CD4-positive, alpha-beta T cell treated with Interleukin-12 subunit alpha and Interleukin-12 subunit beta, for 1 hour (primary cell): ENCODE measurements at regions not wholly inside any gene's neighbourhood (a gene's known extent, or its start where the extent isn't known, plus 50 kb on each side); places are given as distances from the start of the nearest gene placed in this dataset.
"Not testable (repeated sequence)": the region's sequence is repeated elsewhere in the genome, so short reads cannot be mapped to it uniquely, and the experiment has no call there.

Experiments used
- DNase-seq: peaks from one replicate; pipeline ENCODE4 v3.0.0-alpha.2; 2020

GRCh38 chr3:72624656-72625055 is 223.6 kb downstream of the SHQ1 start:
- DNase-seq, result no peak

GRCh38 chr3:72618739-72619138 is 229.5 kb downstream of the SHQ1 start:
- no peak for DNase-seq

GRCh38 chr3:72617424-72618024 is 230.7 kb downstream of the SHQ1 start:
- no peak for DNase-seq

GRCh38 chr3:72615776-72616175 is 232.5 kb downstream of the SHQ1 start:
- DNase-seq, result no peak

GRCh38 chr3:72615182-72615581 is 233.1 kb downstream of the SHQ1 start:
- DNase-seq, result no peak

DNA sequence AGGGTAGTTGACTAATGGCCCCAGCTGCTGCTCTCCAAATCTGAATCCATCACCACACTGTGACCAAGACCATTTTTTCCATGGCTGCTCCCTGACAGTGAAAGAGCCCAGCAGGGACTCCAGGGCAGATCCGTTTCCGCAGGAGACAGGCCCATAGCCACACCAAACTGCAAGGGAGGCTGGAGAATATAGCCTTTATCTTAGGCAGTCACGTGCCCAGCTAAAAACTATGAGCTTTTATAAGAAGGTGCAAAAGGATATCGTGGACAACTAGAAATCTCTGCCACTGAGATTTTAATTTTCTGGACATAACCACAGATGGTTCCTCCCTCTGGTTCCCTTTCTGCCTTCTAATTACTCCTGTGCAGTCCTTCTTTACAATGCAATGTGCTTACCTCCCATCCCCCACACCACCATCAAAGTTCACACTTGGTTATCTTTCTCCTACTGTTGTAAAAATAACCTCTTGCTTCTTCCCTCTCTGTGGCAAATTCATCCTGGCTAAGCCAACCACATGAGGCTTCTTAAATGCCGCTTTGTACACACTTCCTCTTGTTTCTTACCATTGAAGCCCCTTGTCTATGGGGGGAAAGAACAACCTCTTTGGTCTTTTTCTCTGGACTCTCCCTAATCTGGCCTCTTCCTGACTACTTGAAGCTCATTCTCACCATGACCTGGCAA is 233.7 kb downstream of the SHQ1 start:
- DNase-seq, result no peak

- DNase-seq, result no peak
These were observed 234.4 kb downstream of the SHQ1 start for GRCh38 chr3:72613871-72614270.

GRCh38 chr3:72609114-72609513 is 239.1 kb downstream of the SHQ1 start:
- not testable (repeated sequence) for DNase-seq

GRCh38 chr3:72606005-72606800 is 242.0 kb downstream of the SHQ1 start:
- DNase-seq, result no peak

DNA sequence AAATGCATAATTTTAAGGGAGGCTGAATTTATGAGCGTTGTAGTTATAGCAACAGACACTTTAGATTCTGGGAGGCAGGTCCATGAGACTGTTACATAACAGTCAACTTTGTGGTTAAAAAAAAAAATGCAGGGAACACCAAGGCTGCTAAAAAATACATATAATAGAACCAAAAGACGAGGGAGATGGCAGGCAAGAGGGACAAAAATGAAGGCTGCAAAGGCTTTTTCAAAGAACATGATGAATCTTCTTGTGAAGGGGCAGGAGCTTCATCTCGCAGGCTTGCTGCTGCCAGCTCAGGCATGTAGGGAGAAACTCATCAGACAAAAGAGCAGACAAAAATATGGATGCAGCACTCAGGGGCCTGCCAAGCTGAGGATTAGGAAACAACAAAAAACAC is 243.9 kb downstream of the SHQ1 start:
- no peak for DNase-seq

DNA sequence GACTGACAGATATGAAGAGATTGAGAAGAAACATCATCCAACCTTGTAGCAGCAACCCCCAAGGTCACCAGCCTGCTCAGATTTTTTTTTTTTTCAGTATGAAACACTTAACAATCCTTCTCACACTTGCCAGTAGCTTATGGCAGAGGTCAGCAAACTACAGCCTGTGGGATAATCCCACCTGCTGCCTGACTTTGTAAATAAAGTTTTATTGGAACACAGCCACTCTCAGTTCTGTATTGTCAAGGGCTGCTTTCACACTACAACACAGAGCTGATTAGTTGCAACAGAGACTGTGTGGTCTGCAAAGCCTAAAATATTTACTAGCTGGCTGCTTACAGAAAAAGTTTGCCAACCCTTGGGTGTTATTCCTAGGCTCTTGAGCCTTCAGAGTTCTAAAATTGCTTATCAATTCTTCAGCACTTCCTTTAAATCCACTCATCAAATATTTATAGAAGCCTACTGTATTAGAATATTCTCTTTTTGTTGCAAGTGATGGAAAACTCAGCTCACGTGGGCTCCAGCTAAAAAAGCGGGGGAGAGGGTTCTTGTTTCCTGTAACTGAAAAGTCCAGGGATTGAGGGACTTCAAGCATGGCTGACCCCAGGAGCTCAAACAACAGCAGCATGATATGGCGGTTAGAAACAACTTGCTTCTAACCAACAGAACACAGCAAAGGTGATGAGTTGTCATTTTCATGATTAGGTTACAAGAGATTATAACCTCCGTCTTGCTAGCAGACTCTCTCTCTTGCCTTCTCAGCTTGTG is 246.1 kb downstream of the SHQ1 start:
- no peak for DNase-seq

- no peak for DNase-seq
These were observed 247.2 kb downstream of the SHQ1 start for GRCh38 chr3:72601060-72601459.

- no peak for DNase-seq
These were observed 250.5 kb downstream of the SHQ1 start for GRCh38 chr3:72597756-72598195.

DNA sequence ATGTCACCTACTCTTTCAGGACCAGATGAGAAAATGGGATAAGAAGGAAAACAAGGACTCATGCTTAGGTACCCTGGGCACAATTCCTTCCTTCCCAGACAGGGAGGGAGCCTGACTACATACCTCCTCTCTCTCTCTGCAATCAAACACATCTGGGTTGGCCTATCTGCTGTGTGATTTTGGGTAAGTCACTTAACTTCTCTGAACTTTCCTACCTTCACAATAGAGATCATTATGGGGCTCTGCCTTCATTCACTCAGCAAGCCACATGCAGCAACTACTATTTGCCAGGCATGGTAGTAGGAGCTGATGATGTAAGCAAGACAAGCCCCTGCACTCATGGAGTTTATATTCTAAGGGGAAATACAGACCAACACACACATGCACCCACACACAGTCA is 251.2 kb downstream of the SHQ1 start:
- no peak for DNase-seq

DNA sequence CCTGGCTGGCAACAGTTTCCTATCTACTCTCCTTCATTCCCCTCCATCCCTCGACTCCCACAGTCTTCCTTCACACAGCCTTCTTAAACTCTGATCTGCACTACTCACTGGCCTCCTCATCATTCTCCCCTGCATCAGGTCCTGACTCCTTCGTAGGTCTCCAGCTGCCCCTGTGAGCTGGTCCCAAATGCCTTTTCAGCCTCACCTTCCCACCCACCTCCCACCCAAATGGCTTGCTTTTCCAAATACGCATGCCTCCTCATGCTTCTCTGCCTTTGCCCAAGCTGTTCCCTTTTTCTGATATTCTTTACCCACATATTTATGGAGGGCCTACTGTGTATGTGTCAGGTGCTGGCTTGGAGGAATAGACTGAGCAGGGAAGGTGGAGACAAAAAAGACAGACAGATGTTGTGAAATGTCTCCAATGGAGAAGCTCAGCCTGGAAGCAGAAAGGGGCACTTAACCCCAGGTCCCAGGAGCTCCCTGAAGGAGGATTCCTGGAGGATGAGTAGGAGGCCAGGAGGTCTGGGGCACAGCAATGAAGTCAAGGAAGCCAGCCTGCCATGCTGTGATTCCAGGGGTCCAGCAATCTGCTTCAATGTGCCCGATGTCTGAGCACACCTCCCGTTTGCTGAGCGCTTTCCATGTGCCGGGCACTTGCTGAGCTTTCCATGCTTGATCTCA is 252.2 kb downstream of the SHQ1 start:
- DNase-seq, result no peak

DNA sequence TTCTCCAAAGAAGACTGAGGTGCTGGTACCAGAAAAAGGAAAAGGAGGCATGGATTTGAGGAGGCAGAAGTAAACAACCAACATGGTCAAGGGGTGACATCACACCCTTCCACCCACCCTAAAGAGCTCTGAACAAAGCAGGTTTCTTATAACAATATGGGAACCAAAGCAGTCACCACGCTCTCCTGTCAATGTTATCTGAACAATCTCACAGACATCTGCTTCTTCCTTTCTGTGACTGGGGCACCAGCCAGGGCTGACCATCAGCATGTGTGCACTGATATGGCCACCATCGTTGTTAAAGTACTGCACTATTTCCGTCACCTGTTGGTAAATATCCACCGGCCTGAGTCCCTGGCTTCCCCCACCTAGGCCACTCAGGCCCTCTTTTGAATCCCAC is 252.9 kb downstream of the SHQ1 start:
- DNase-seq, result no peak

- no peak for DNase-seq
These were observed 253.5 kb downstream of the SHQ1 start for GRCh38 chr3:72594615-72595215.

- no peak for DNase-seq
These were observed 254.3 kb downstream of the SHQ1 start for GRCh38 chr3:72593881-72594397.

- no peak for DNase-seq
These were observed 256.5 kb downstream of the SHQ1 start for GRCh38 chr3:72591522-72592421.

- DNase-seq, result no peak
These were observed 257.5 kb downstream of the SHQ1 start for GRCh38 chr3:72590732-72591221.

DNA sequence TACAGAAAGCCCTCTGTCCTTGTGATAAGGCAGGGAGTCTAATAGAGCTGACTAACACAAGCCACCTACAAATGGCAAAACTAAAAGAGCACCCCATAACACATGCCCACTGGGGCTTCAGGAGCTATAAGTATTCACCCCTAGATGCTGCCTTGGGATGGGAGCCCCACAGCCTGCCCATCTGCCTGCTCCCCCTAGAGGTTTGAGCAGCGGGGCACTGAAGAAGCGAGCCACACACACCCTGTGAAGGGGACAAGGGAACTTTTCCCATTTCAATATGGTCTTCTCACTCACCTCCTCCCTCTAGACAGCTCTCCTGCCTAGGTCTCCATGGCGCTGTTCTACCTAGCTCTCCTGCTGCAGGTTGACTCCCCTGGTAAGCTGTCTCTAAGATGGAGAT is 261.0 kb downstream of the SHQ1 start:
- DNase-seq, result no peak
